HEK293T (cell line): ENCODE measurements at regions not wholly inside any gene's neighbourhood (a gene's known extent, or its start where the extent isn't known, plus 50 kb on each side); places are given as distances from the start of the nearest gene placed in this dataset.

ENCODE experiments used
- CTCF ChIA-PET: fragments of 350-600 bp; formaldehyde crosslinking; extraction: SDS; loops from one replicate; lab custom pipeline; 2021; ENCODE audit warnings: antibody characterized with exemption, inconsistent platforms; lab: Yijun Ruan, JAX
- POLR2A ChIA-PET: fragments of 350-600 bp; formaldehyde crosslinking; extraction: SDS; loops from one replicate; lab custom pipeline; 2020; ENCODE audit warnings: antibody characterized with exemption, inconsistent platforms; lab: Yijun Ruan, JAX
- DNase-seq: peaks from one replicate; pipeline ENCODE4 v3.0.0; 2012; ENCODE audit warnings: mixed read lengths; ENCODE audit errors: extremely low spot score
- ARNT ChIP-seq: fragments of 450-650 bp; IDR thresholded peaks from 2 replicates; pipeline ENCODE4 v1.6.1; 2017; ENCODE audit warnings: mild to moderate bottlenecking
- BHLHE40 ChIP-seq: fragments of 450-650 bp; IDR thresholded peaks from 2 replicates; pipeline ENCODE4 v1.6.1; 2016; ENCODE audit warnings: mild to moderate bottlenecking, moderate library complexity, borderline replicate concordance
- CTBP1 ChIP-seq: fragments of 450-650 bp; IDR thresholded peaks from 2 replicates; pipeline ENCODE4 v1.6.1; 2016; ENCODE audit warnings: borderline replicate concordance
- ELF4 ChIP-seq: fragments of 450-650 bp; IDR thresholded peaks from 2 replicates; pipeline ENCODE4 v1.6.1; 2017; ENCODE audit warnings: antibody characterized with exemption
- FOXA1 ChIP-seq: fragments of 450-650 bp; IDR thresholded peaks from 2 replicates; pipeline ENCODE4 v1.6.1; 2016; ENCODE audit warnings: mild to moderate bottlenecking
- FOXK2 ChIP-seq: fragments of 450-650 bp; IDR thresholded peaks from 2 replicates; pipeline ENCODE4 v1.6.1; 2016; ENCODE audit warnings: mild to moderate bottlenecking
- FOXM1 ChIP-seq: fragments of 450-650 bp; IDR thresholded peaks from 2 replicates; pipeline ENCODE4 v1.6.1; 2017; ENCODE audit warnings: mild to moderate bottlenecking, borderline replicate concordance
- HDGF ChIP-seq: fragments of 450-650 bp; IDR thresholded peaks from 2 replicates; pipeline ENCODE4 v1.6.1; 2017; ENCODE audit warnings: antibody characterized with exemption, borderline replicate concordance
- L3MBTL2 ChIP-seq: fragments of 450-650 bp; conservative IDR thresholded peaks from 2 replicates; pipeline ENCODE4 v1.6.1; 2016; ENCODE audit warnings: mild to moderate bottlenecking
- LEF1 ChIP-seq: fragments of 450-650 bp; IDR thresholded peaks from 2 replicates; pipeline ENCODE4 v1.6.1; 2017; ENCODE audit warnings: mild to moderate bottlenecking, borderline replicate concordance
- NFRKB ChIP-seq: fragments of 450-650 bp; IDR thresholded peaks from 2 replicates; pipeline ENCODE4 v1.6.1; 2016; ENCODE audit warnings: mild to moderate bottlenecking, moderate library complexity
- SP1 ChIP-seq: fragments of 450-650 bp; IDR thresholded peaks from 2 replicates; pipeline ENCODE4 v1.6.1; 2017
- SUZ12 ChIP-seq: fragments of 450-650 bp; IDR thresholded peaks from 2 replicates; pipeline ENCODE4 v1.6.1; 2016; ENCODE audit warnings: mild to moderate bottlenecking
- TARDBP ChIP-seq: fragments of 450-650 bp; IDR thresholded peaks from 2 replicates; pipeline ENCODE4 v1.6.1; 2016
- ZNF384 ChIP-seq: fragments of 450-650 bp; IDR thresholded peaks from 2 replicates; pipeline ENCODE4 v1.6.1; 2016
- TF ChIP-seq, protein P1 (sequence below): fragments of 450-650 bp; IDR thresholded peaks from 2 replicates; pipeline ENCODE4 v1.6.1; 2016

GRCh38 chr6:9914951-9915350 lies 499.9 kb downstream of the TFAP2A start:
- ChIA-PET CTCF (no interaction called here), POLR2A (no interaction called here)
- DNase-seq = no peak
- no peak for TF ChIP-seq CTBP1
- TF ChIP-seq HDGF = no peak
- no peak for TF ChIP-seq ZNF384
- TF ChIP-seq, protein P1, sequence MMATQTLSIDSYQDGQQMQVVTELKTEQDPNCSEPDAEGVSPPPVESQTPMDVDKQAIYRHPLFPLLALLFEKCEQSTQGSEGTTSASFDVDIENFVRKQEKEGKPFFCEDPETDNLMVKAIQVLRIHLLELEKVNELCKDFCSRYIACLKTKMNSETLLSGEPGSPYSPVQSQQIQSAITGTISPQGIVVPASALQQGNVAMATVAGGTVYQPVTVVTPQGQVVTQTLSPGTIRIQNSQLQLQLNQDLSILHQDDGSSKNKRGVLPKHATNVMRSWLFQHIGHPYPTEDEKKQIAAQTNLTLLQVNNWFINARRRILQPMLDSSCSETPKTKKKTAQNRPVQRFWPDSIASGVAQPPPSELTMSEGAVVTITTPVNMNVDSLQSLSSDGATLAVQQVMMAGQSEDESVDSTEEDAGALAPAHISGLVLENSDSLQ = no peak
- TF ChIP-seq FOXA1 = no peak
- no peak for TF ChIP-seq FOXM1
- no peak for TF ChIP-seq L3MBTL2
- TF ChIP-seq TARDBP = no peak
- no peak for TF ChIP-seq ELF4
- no peak for TF ChIP-seq SP1
- no peak for TF ChIP-seq NFRKB
- no peak for TF ChIP-seq LEF1
- no peak for TF ChIP-seq FOXK2
- no peak for TF ChIP-seq ARNT
- TF ChIP-seq BHLHE40 = no peak
- TF ChIP-seq SUZ12 = no peak

GRCh38 chr6:9901376-9901775 lies 513.5 kb downstream of the TFAP2A start:
- CTCF ChIA-PET = no interaction called here
- no peak for DNase-seq
- POLR2A ChIA-PET = no interaction called here
- TF ChIP-seq LEF1 (no peak), ZNF384 (no peak), SUZ12 (no peak), ELF4 (no peak), FOXA1 (no peak), L3MBTL2 (no peak), CTBP1 (no peak), NFRKB (no peak), TARDBP (no peak), FOXM1 (no peak), BHLHE40 (no peak)
- TF ChIP-seq, protein P1 = no peak

DNA sequence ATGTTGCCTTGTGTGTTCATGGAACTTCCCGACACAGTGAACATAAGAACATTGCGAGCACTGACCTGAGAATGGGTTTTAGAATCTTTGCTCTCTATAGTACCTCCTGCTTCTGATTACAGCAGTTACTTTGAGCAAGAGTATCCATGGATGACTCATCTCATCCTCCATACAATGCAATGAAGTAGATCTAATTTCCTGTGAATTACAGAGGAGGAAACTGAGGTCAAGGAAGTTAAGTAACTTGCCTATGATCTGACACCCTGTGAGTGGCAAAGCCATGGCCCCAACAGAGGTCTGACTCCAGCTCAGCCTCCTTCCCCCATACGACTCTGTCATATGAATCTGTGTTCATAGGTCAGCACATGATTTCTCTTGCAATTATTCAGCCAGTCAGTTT lies 518.1 kb downstream of the TFAP2A start:
- TF ChIP-seq LEF1 (no peak), TARDBP (no peak), HDGF (no peak), NFRKB (no peak), ARNT (no peak), BHLHE40 (no peak), FOXA1 (no peak), FOXK2 (no peak), SP1 (no peak), ELF4 (no peak), FOXM1 (no peak), SUZ12 (no peak), CTBP1 (no peak)
- TF ChIP-seq, protein P1 = no peak
- ChIA-PET POLR2A (no interaction called here), CTCF (no interaction called here)
- no peak for DNase-seq

GRCh38 chr6:9890893-9891292 lies 524.0 kb downstream of the TFAP2A start:
- no peak for DNase-seq

GRCh38 chr6:9890469-9890868 lies 524.4 kb downstream of the TFAP2A start:
- no peak for DNase-seq
- no peak for TF ChIP-seq BHLHE40
- no peak for TF ChIP-seq FOXA1
- TF ChIP-seq L3MBTL2 = no peak
- TF ChIP-seq, protein P1 = no peak
- ChIA-PET POLR2A (no interaction called here), CTCF (interaction anchor here (0.6 kb wide), 1 partner anchor 36 kb away, joined by 8 read pairs; no protein-coding TSS in a partner anchor)

More at GRCh38 chr6:9890893-9891292, 524.0 kb downstream of the TFAP2A start:
- POLR2A ChIA-PET = no interaction called here
- CTCF ChIA-PET = no interaction called here
- TF ChIP-seq TARDBP = no peak

DNA sequence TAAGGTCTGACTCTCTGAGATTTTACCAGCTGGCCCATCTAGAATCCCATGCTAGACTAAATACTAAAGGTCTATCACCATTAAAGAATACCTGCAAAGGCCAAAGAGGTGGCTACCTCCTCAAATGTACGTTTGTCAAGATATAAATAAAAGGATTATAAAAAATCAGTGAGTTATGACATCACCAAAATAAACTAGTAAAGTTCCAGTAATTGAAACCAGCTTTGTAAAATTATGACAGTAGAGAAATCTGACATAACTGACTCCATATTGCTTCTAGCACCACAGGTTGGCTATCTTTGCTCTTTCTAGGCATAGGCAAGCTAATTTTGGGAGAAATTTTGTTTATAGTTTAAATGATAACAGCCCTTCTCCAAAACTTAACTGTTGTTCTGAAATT lies 536.3 kb downstream of the TFAP2A start:
- POLR2A ChIA-PET = no interaction called here
- CTCF ChIA-PET = no interaction called here
- TF ChIP-seq L3MBTL2 (no peak), ARNT (no peak), FOXM1 (no peak), SUZ12 (no peak), SP1 (no peak), FOXK2 (no peak), TARDBP (no peak), LEF1 (no peak), NFRKB (no peak)
- TF ChIP-seq, protein P1 = no peak
- DNase-seq = no peak
